Lung (tissue), 11 donors: ENCODE measurements at regions not wholly inside any gene's neighbourhood (a gene's known extent, or its start where the extent isn't known, plus 50 kb on each side); places are given as distances from the start of the nearest gene placed in this dataset.

Experiments
- ATAC-seq: fragments of 200-7000 bp; cut with Tn5 transposase; one replicate; pipeline ENCODE4 v1.9.1; 2020; ENCODE audit warnings: moderate number of reproducible peaks; ENCODE audit not compliant: insufficient read depth, low FRiP score
- DNase-seq, 3 donors: peaks; one replicate each; pipeline ENCODE4 v3.0.0-alpha.2; 2013 to 2017
- H3K27ac ChIP-seq, 2 donors: one replicate each; pipeline ENCODE4 v1.5.1; 2013; ENCODE audit warnings: mild to moderate bottlenecking in 2 of 2, moderate library complexity in 2 of 2, control low read depth in 1 of 2, inconsistent platforms in 1 of 2, low read depth in 1 of 2, low read length in 1 of 2
- H3K27me3 ChIP-seq, 3 donors: one replicate each; pipeline ENCODE4 v1.5.1; 2013; ENCODE audit warnings: low read length in 2 of 3; ENCODE audit not compliant: control insufficient read depth in 3 of 3, insufficient read depth in 3 of 3
- H3K36me3 ChIP-seq, 4 donors: one replicate each; pipeline ENCODE4 v1.5.1; 2013; ENCODE audit warnings: low read length in 4 of 4, mild to moderate bottlenecking in 1 of 4, moderate library complexity in 1 of 4; ENCODE audit not compliant: control insufficient read depth in 4 of 4, insufficient read depth in 4 of 4
- H3K4me1 ChIP-seq, 5 donors: one replicate each; pipeline ENCODE4 v1.5.1; 2013; ENCODE audit warnings: low read length in 5 of 5, mild to moderate bottlenecking in 2 of 5, moderate library complexity in 1 of 5; ENCODE audit not compliant: control insufficient read depth in 5 of 5, insufficient read depth in 5 of 5
- H3K4me3 ChIP-seq: one replicate; pipeline ENCODE4 v1.5.1; 2013; ENCODE audit warnings: mild to moderate bottlenecking, control low read depth, moderate library complexity
- H3K9ac ChIP-seq, 2 donors: one replicate each; pipeline ENCODE4 v1.5.1; 2013; ENCODE audit warnings: low read length in 2 of 2, control low read depth in 1 of 2; ENCODE audit not compliant: insufficient read depth in 1 of 2
- H3K9me3 ChIP-seq, 4 donors: one replicate each; pipeline ENCODE4 v1.5.1; 2013; ENCODE audit warnings: low read length in 3 of 4, mild to moderate bottlenecking in 1 of 4, moderate library complexity in 1 of 4; ENCODE audit not compliant: control insufficient read depth in 4 of 4, insufficient read depth in 3 of 4
- WGBS, 2 donors: extraction: QIAGEN DNeasy Blood & Tissue Kit; methylation state at CpG; one replicate each; pipeline ENCODE4 v1.1.7; 2013; 5-methylcytosine and 5-hydroxymethylcytosine counted together
- TF ChIP-seq, protein P1 (sequence below): IDR thresholded peaks from 2 replicates; pipeline ENCODE4 v1.5.1; 2012; ENCODE audit warnings: mild to moderate bottlenecking; ENCODE audit errors: control extremely low read depth, extremely low read depth
- donor health status: control.
- donor health status: control.
- donor health status: Bipolar disorder and iron deficiency.
- donor health status: healthy.
- donor health status: DM: yes; HTN: yes; CAD: no.

DNA sequence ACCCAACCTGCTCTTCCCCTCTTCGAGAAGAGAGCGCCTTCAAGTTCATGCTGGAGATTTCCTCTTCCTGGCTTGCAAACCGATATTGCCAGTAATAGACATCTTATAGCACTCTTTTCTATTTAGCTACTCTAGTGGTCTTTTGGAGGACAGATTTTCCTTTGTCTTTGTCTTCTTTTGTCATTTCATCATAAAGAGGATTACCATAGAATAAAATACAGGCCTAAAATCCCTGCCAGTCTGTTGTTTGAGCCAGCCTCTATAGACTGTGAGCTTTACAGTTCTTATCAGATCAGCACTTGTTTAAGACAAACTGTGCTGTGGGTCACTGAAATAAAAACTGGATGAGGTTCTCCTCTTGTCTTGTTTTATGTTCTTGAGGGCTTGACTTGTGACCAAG is 802.8 kb downstream of the NR2F1-AS1 start:
- 89 to 92% methylated on average over 3 of the region's 3 CpGs for WGBS, 2 donors
- DNase-seq: no peak
- no peaks in the 10 kb centered on the region for H3K36me3 ChIP-seq
- TF ChIP-seq, protein P1, sequence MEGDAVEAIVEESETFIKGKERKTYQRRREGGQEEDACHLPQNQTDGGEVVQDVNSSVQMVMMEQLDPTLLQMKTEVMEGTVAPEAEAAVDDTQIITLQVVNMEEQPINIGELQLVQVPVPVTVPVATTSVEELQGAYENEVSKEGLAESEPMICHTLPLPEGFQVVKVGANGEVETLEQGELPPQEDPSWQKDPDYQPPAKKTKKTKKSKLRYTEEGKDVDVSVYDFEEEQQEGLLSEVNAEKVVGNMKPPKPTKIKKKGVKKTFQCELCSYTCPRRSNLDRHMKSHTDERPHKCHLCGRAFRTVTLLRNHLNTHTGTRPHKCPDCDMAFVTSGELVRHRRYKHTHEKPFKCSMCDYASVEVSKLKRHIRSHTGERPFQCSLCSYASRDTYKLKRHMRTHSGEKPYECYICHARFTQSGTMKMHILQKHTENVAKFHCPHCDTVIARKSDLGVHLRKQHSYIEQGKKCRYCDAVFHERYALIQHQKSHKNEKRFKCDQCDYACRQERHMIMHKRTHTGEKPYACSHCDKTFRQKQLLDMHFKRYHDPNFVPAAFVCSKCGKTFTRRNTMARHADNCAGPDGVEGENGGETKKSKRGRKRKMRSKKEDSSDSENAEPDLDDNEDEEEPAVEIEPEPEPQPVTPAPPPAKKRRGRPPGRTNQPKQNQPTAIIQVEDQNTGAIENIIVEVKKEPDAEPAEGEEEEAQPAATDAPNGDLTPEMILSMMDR: no peak
- no peaks in the 10 kb centered on the region for H3K9me3 ChIP-seq
- H3K27ac ChIP-seq: no peak overlapping the region
- no peak for ATAC-seq
- H3K4me1 ChIP-seq: no peaks in the 10 kb centered on the region
- no peak overlapping the region for H3K9ac ChIP-seq
- H3K4me3 ChIP-seq: no peak overlapping the region
- H3K27me3 ChIP-seq: no peaks in the 10 kb centered on the region

DNA sequence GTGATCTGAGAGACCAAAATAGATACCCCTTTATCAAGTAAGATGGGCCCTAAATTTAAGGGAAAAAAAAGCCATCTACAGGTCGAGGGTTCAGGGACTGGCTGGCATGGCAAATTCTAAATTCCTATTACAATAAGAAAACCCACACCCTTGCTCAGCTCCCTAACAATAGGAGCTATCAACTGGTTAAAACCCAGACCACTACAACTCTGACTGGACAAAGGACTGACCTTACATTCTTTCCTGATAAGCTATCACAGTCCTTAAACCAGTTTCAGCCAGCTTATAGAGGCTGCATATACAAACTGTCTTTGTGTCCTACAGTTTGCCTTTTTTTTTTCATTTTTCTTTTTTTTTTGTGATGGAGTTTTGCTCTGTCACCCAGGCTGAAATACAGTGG is 803.6 kb downstream of the NR2F1-AS1 start:
- no peak for DNase-seq
- 52 to 70% methylated on average over 1 of the region's 1 CpG for WGBS, 2 donors

DNA sequence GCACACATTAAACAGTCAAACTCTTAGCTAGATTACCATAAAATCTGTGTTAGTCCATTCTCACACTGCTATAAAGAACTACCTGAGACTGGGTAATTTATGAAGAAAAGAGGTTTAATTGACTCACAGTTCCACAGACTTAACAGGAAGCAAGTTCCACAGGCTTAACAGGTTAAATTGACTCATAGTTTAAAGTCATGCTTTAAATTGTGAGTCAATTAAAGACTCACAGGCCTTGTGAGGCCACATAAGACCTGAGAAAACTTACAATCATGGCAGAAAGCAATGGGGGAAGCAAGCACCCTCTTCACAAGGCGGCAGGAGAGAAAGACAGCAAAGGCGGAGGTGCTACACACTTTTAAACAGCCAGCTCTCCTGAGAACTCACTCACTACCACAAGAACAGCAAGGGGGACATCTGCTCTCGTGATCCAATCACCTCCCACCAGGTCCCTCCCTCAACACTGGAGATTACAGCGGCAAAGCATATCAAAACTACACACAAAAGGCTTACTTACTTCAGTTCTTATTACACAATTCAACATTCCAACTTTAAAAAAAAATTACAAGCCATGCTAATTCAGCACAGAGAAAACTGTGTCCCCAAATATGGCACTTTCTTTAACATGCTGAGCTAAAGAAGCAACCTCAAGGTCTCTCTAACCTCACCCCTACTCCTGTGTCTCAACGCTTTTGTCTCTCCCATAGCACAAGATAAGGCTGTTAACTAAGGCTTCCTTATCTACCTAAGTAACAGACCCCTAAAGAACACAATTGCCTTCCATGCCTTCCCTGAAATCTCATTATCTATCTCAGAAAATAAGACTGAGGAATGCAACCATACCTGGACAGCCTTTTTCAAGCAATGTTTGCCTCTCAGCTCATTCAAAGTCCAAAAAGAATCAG is 805.1 kb downstream of the NR2F1-AS1 start:
- no peak for DNase-seq
- no peaks in the 10 kb centered on the region for H3K4me1 ChIP-seq
- TF ChIP-seq, protein P1: no peak
- H3K27ac ChIP-seq: no peak overlapping the region
- no peaks in the 10 kb centered on the region for H3K27me3 ChIP-seq
- no peak for ATAC-seq
- H3K9ac ChIP-seq: no peak overlapping the region
- H3K4me3 ChIP-seq: no peak overlapping the region
- H3K36me3 ChIP-seq: no peaks in the 10 kb centered on the region
- 79 to 81% methylated on average over 5 of the region's 5 CpGs for WGBS, 2 donors
- H3K9me3 ChIP-seq: no peaks in the 10 kb centered on the region

More for the DNA sequence above, 803.6 kb downstream of the NR2F1-AS1 start:
- no peak overlapping the region for H3K27ac ChIP-seq
- no peak overlapping the region for H3K4me3 ChIP-seq
- H3K27me3 ChIP-seq: no peaks in the 10 kb centered on the region
- ATAC-seq: no peak
- TF ChIP-seq, protein P1: no peak
- H3K9me3 ChIP-seq: no peaks in the 10 kb centered on the region
- H3K9ac ChIP-seq: no peak overlapping the region
- no peaks in the 10 kb centered on the region for H3K4me1 ChIP-seq
- no peaks in the 10 kb centered on the region for H3K36me3 ChIP-seq

DNA sequence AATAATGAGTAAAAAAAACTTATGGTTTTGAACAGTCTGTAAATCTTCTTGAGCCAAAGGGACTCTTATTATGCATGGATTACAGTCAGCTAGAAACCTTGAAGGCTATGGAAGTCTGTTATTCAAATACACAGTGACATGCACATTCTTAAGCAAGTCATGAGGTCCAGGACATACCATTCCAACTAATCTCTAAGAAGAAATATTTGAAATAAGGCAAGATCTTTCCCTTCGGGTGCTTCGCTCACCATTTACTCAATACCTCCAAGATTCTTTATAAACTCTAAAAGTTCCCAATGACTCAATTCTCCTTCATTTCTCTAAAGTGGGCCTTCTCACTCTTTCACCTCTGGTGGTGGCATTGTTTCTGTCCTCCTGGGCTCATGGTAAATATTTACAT is 811.0 kb downstream of the NR2F1-AS1 start:
- Histone ChIP-seq H3K4me3 (no peak overlapping the region), H3K36me3 (no peaks in the 10 kb centered on the region), H3K9ac (no peak overlapping the region), H3K27me3 (no peaks in the 10 kb centered on the region), H3K27ac (no peak overlapping the region), H3K4me1 (no peaks in the 10 kb centered on the region), H3K9me3 (no peaks in the 10 kb centered on the region)
- ATAC-seq: no peak
- DNase-seq: no peak
- TF ChIP-seq, protein P1: no peak
- WGBS, 2 donors: 95 to 98% methylated on average over 2 of the region's 2 CpGs
